GM12878 (cell line): ENCODE measurements at regions not wholly inside any gene's neighbourhood (a gene's known extent, or its start where the extent isn't known, plus 50 kb on each side); places are given as distances from the start of the nearest gene placed in this dataset.

ENCODE experiments used
- ATAC-seq: fragments of 200-7000 bp; cut with Tn5 transposase; 3 replicates; pipeline ENCODE4 v1.9.1; 2020; ENCODE audit warnings: mild to moderate bottlenecking, moderate library complexity
- BruUV-seq: library from RNA; stranded (reverse); fragments of 400-500 nt; replicated peaks from 2 replicates; lab custom pipeline; 2021; lab: Mats Ljungman, UMichigan
- CTCF ChIA-PET: fragments of 300-600 bp; sonication (Branson Sonifier 250); formaldehyde crosslinking; extraction: SDS; loops from one replicate; lab custom pipeline; 2021; ENCODE audit warnings: inconsistent platforms; lab: Yijun Ruan, JAX
- POLR2A ChIA-PET: fragments of 350-600 bp; formaldehyde crosslinking; extraction: SDS; loops from one replicate; lab custom pipeline; 2021; ENCODE audit warnings: inconsistent platforms; lab: Charles Lee
- RAD21 ChIA-PET: fragments of 300-600 bp; sonication (Branson Sonifier 250); formaldehyde crosslinking; loops from one replicate; lab custom pipeline; 2023; ENCODE audit warnings: antibody characterized with exemption; ENCODE audit not compliant: unreplicated experiment; lab: Charles Lee
- SMC1A ChIA-PET: fragments of 300-600 bp; sonication (Branson Sonifier 250); formaldehyde crosslinking; loops from one replicate; lab custom pipeline; 2023; ENCODE audit not compliant: unreplicated experiment, uncharacterized antibody; lab: Charles Lee
- DNase-seq: peaks from one replicate; pipeline ENCODE4 v3.0.0-alpha.2; 2011; ENCODE audit warnings: low read depth, low spot score
- FAIRE-seq: peaks from 3 replicates; lab custom pipeline; 2011; peaks lifted over from hg19 to GRCh38; lab: Jason Lieb, UNC
- H2AFZ ChIP-seq: 2 replicates; pipeline ENCODE4 v1.6.0; 2011; ENCODE audit warnings: low read depth, low read length, control low read depth; ENCODE audit not compliant: control insufficient read depth
- H3K27ac ChIP-seq: 2 replicates; pipeline ENCODE4 v1.5.1; 2011; ENCODE audit warnings: control low read depth; ENCODE audit not compliant: control insufficient read depth, insufficient read depth
- H3K27me3 ChIP-seq, 2 experiments: replicated peaks in 1 of 2; 2 replicates each; pipeline versions ENCODE4 v1.6.0 to v1.6.1; 2011; ENCODE audit warnings: low read length in 1 of 2; ENCODE audit not compliant: control insufficient read depth in 2 of 2, insufficient read depth in 2 of 2
- H3K36me3 ChIP-seq, 2 experiments: 2 replicates each; pipeline ENCODE4 v1.5.1; 2011; ENCODE audit warnings: low read length in 1 of 2; ENCODE audit not compliant: control insufficient read depth in 2 of 2, insufficient read depth in 2 of 2
- H3K4me1 ChIP-seq: 2 replicates; pipeline ENCODE4 v1.6.1; 2011; ENCODE audit warnings: mild to moderate bottlenecking, low read length, moderate library complexity, mixed read lengths; ENCODE audit not compliant: control insufficient read depth, insufficient read depth
- H3K4me2 ChIP-seq: 2 replicates; pipeline ENCODE4 v1.6.0; 2011; ENCODE audit warnings: control low read depth; ENCODE audit not compliant: control insufficient read depth, insufficient read depth
- H3K4me3 ChIP-seq: fragments of 200-600 bp; sonication (generic); 2 replicates; pipeline ENCODE4 v1.5.1; 2016
- H3K79me2 ChIP-seq: 2 replicates; pipeline ENCODE4 v1.6.0; 2011; ENCODE audit warnings: low read length; ENCODE audit not compliant: control insufficient read depth, insufficient read depth
- H3K9ac ChIP-seq: 2 replicates; pipeline ENCODE4 v1.8.0; 2011; ENCODE audit warnings: low read length, control low read depth, mixed read lengths; ENCODE audit not compliant: control insufficient read depth, insufficient read depth
- H3K9me3 ChIP-seq: replicated peaks from 3 replicates; pipeline ENCODE4 v1.5.1; 2011; ENCODE audit warnings: mild to moderate bottlenecking, low read length; ENCODE audit not compliant: control insufficient read depth, insufficient read depth
- H4K20me1 ChIP-seq: 2 replicates; pipeline ENCODE4 v1.6.0; 2011; ENCODE audit not compliant: control insufficient read depth, insufficient read depth
- ESRRA ChIP-seq: IDR thresholded peaks from 2 replicates; pipeline ENCODE4 v1.6.1; 2012; ENCODE audit warnings: mild to moderate bottlenecking, low read length, improper control_type of control experiment
- ETV6 ChIP-seq, 2 experiments: fragments of 450-650 bp in 1 of 2; IDR thresholded peaks in 1 of 2; conservative IDR thresholded peaks in 1 of 2; 2 replicates each; pipeline ENCODE4 v1.6.1; 2014; ENCODE audit warnings: antibody characterized with exemption in 1 of 2, borderline replicate concordance in 1 of 2, low read depth in 1 of 2, mild to moderate bottlenecking in 1 of 2, moderate library complexity in 1 of 2
- IRF4 ChIP-seq: IDR thresholded peaks from 2 replicates; pipeline ENCODE4 v1.6.1; 2011; ENCODE audit warnings: low read depth, low read length
- JUND ChIP-seq: IDR thresholded peaks from 2 replicates; pipeline ENCODE4 v1.6.1; 2012; ENCODE audit warnings: low read depth, mild to moderate bottlenecking, low read length, improper control_type of control experiment, moderate library complexity
- KLF5 ChIP-seq: fragments of 450-650 bp; IDR thresholded peaks from 2 replicates; pipeline ENCODE4 v1.6.1; 2014; ENCODE audit warnings: mild to moderate bottlenecking; ENCODE audit not compliant: partially characterized antibody
- MLLT1 ChIP-seq: fragments of 450-650 bp; IDR thresholded peaks from 2 replicates; pipeline ENCODE4 v1.6.1; 2016; ENCODE audit warnings: mild to moderate bottlenecking
- MTA3 ChIP-seq: IDR thresholded peaks from 2 replicates; pipeline ENCODE4 v1.6.1; 2012; ENCODE audit warnings: low read length, inconsistent platforms, borderline replicate concordance
- NFIC ChIP-seq: IDR thresholded peaks from 2 replicates; pipeline ENCODE4 v1.6.1; 2012; ENCODE audit warnings: low read depth, mild to moderate bottlenecking, inconsistent platforms, low read length, moderate library complexity
- PAX8 ChIP-seq: fragments of 450-650 bp; IDR thresholded peaks from 2 replicates; pipeline ENCODE4 v1.6.1; 2017; ENCODE audit warnings: mild to moderate bottlenecking, moderate library complexity
- SREBF2 ChIP-seq: IDR thresholded peaks from 2 replicates; pipeline ENCODE4 v1.6.1; 2012; ENCODE audit warnings: mild to moderate bottlenecking, low read length
- SRF ChIP-seq, 2 experiments: IDR thresholded peaks; 2 replicates each; pipeline ENCODE4 v1.6.1; 2011; ENCODE audit warnings: low read depth in 2 of 2, low read length in 2 of 2, mild to moderate bottlenecking in 1 of 2, moderate library complexity in 1 of 2
- ZNF592 ChIP-seq: fragments of 450-650 bp; IDR thresholded peaks from 2 replicates; pipeline ENCODE4 v1.6.1; 2017; ENCODE audit warnings: mild to moderate bottlenecking, moderate library complexity
- WGBS: methylation state at CpG from one replicate; pipeline ENCODE4 v1.1.6; 2016; ENCODE audit warnings: low lambda C conversion rate; ENCODE audit not compliant: insufficient replicate concordance, insufficient coverage; ENCODE audit errors: missing lambda C conversion rate; 5-methylcytosine and 5-hydroxymethylcytosine counted together
- in situ Hi-C: fragments of 300-500 bp; cut with MboI; formaldehyde crosslinking; loops from 9 replicates; pipeline ENCODE4 v1.14.3; 2018; ENCODE audit warnings: mixed read lengths
- intact Hi-C: fragments of 100-400 bp; cut with micrococcal nuclease; formaldehyde crosslinking; loops from one replicate; pipeline ENCODE4 v1.14.2; 2022; ENCODE audit not compliant: unreplicated experiment
- TF ChIP-seq, protein P1 (sequence below): IDR thresholded peaks from 2 replicates; pipeline ENCODE4 v1.6.1; 2012; ENCODE audit warnings: low read length, inconsistent platforms

DNA sequence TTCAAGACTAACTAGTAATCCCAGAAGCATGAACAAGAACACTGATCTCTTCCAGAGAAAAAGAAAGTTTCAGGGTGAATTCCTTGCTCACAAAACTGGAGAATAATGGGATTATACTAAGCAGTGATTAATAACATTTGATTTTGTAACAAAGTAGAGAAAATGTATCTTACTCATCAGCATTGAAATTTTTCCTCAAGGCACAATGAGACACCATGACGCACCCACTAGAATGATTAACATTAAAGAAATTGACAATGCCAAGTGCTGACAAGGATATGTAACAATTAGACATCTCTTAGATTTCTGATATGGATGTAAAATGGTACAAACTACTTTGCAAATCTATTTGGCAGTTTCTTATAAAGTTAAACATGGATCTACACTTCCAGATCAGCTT lies 101.1 kb upstream of the EPHA4 start:
- no peaks in the 10 kb centered on the region for H3K27me3 ChIP-seq
- ATAC-seq = no peak
- no peak for FAIRE-seq

More for the DNA sequence above, 101.1 kb upstream of the EPHA4 start:
- SMC1A ChIA-PET = no interaction called here
- no peak overlapping the region for H3K27ac ChIP-seq
- WGBS = 59% methylated on average over 1 of the region's 1 CpG
- H2AFZ ChIP-seq = no peak overlapping the region
- no peaks in the 10 kb centered on the region for H3K9me3 ChIP-seq
- no peak overlapping the region for H3K9ac ChIP-seq
- POLR2A ChIA-PET = no interaction called here
- CTCF ChIA-PET = no interaction called here
- no peaks in the 10 kb centered on the region for H4K20me1 ChIP-seq
- intact Hi-C loops (no loop called here), in situ Hi-C loops (no loop called here)
- TF ChIP-seq SRF (IDR thresholded peaks at IDR 0.05; ENCODE audit: low read depth in 2 of 2, low read length in 2 of 2) (no peak), ESRRA (no peak), SREBF2 (no peak), IRF4 (no peak), JUND (no peak), NFIC (no peak), MLLT1 (no peak), PAX8 (no peak), KLF5 (no peak), ETV6 (conservative IDR thresholded peaks at IDR 0.05 in 1 of 2, IDR thresholded peaks at IDR 0.05 in 1 of 2; ENCODE audit: borderline replicate concordance in 1 of 2, low read depth in 1 of 2) (no peak), ZNF592 (no peak), MTA3 (no peak)
- TF ChIP-seq, protein P1, sequence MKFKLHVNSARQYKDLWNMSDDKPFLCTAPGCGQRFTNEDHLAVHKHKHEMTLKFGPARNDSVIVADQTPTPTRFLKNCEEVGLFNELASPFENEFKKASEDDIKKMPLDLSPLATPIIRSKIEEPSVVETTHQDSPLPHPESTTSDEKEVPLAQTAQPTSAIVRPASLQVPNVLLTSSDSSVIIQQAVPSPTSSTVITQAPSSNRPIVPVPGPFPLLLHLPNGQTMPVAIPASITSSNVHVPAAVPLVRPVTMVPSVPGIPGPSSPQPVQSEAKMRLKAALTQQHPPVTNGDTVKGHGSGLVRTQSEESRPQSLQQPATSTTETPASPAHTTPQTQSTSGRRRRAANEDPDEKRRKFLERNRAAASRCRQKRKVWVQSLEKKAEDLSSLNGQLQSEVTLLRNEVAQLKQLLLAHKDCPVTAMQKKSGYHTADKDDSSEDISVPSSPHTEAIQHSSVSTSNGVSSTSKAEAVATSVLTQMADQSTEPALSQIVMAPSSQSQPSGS = no peak
- RAD21 ChIA-PET = no interaction called here
- H3K4me2 ChIP-seq = no peak overlapping the region
- no peaks in the 10 kb centered on the region for H3K4me1 ChIP-seq
- BruUV-seq = no TSS peak
- DNase-seq = no peak
- H3K36me3 ChIP-seq = no peaks in the 10 kb centered on the region
- H3K79me2 ChIP-seq = no peaks in the 10 kb centered on the region
- H3K4me3 ChIP-seq = no peak overlapping the region
